ENCODE measurements at regions not wholly inside any gene's neighbourhood (a gene's known extent, or its start where the extent isn't known, plus 50 kb on each side); places are given as distances from the start of the nearest gene placed in this dataset.

DNA sequence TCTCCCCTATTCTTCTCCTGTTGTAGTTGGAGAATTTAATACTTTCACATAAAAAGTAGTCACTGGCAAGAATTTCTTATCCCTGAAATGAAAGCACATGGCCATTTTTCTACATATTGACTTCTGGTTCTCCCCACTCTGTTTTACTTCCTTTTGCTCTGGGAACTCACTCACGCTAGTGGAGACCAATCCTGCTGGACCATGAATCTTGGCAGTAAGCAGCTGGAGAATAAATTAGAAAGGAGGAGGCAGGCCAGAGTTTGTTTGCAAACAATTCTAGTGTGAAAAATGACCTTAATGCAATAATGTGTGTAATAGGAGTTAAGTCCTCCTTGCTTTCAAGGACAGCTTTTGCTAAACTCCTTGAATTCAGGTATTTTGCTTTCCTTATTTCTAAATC is 412.3 kb upstream of the CHORDC1 start:
- WGBS (ENCODE audit: low lambda C conversion rate) = 87% methylated on average over 1 of the region's 1 CpG
- no peaks in the 10 kb centered on the region for H3K4me1 ChIP-seq (ENCODE audit: control insufficient read depth in 1 of 2, insufficient read depth in 2 of 2, low read depth in 1 of 2, low read length in 1 of 2)

DNA sequence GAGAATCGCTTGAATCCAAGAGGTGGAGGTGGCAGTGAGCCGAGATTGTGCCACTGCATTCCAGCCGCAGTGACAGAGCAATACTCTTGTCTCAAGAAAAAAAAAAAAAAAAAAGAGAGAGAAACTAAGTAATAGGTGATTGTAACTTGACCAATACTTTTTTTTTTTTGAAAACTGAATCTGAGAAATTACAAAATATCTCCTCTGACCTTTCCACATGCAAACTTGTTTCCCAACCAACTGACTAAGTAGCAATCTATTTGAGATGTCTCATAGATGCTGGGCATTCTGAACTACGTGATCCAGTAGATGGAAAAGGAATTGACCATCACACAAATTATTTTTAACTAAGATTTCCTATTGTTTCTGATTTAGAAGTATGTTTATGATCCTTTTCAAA is 407.3 kb upstream of the CHORDC1 start:
- no peaks in the 10 kb centered on the region for H3K27me3 ChIP-seq (ENCODE audit: insufficient read depth)
- no peaks in the 10 kb centered on the region for H4K20me1 ChIP-seq (ENCODE audit: insufficient read depth)
- no peaks in the 10 kb centered on the region for H3K9me3 ChIP-seq
- H3K79me2 ChIP-seq (ENCODE audit: insufficient read depth) = no peaks in the 10 kb centered on the region
- no peaks in the 10 kb centered on the region for H3F3A ChIP-seq (replicated peaks; ENCODE audit: insufficient read depth)
- no peak overlapping the region for H2AFZ ChIP-seq (ENCODE audit: low read depth)
- ChIA-PET CTCF (no interaction called here), POLR2A (no interaction called here)
- TF ChIP-seq SIN3A (IDR thresholded peaks at IDR 0.05; ENCODE audit: borderline replicate concordance, low read depth, low read length) (no peak), RXRA (IDR thresholded peaks at IDR 0.05; ENCODE audit: borderline replicate concordance, low read depth) (no peak), GATA2 (CRISPR knock-in tag; IDR thresholded peaks at IDR 0.05) (no peak)
- H3K9me2 ChIP-seq = no peaks in the 10 kb centered on the region
- no peak overlapping the region for H3K4me3 ChIP-seq (ENCODE audit: low read depth in 2 of 2, low read length in 1 of 2)
- no peak for DNase-seq
- H3K36me3 ChIP-seq (replicated peaks in 1 of 2; ENCODE audit: control insufficient read depth in 1 of 2, insufficient read depth in 2 of 2, low read length in 1 of 2) = no peaks in the 10 kb centered on the region
- no peaks in the 10 kb centered on the region for H3K4me1 ChIP-seq (ENCODE audit: control insufficient read depth in 1 of 2, insufficient read depth in 2 of 2, low read depth in 1 of 2, low read length in 1 of 2)
- no peak overlapping the region for H3K9ac ChIP-seq
- H3K27ac ChIP-seq (ENCODE audit: low read depth in 2 of 2, low read length in 1 of 2) = no peak overlapping the region
- H3K4me2 ChIP-seq = no peak overlapping the region
- WGBS (ENCODE audit: low lambda C conversion rate) = 31% methylated on average over 4 of the region's 4 CpGs

More for the DNA sequence above, 412.3 kb upstream of the CHORDC1 start:
- ChIA-PET POLR2A (no interaction called here), CTCF (interaction anchor here (0.8 kb wide), 1 partner anchor 9 kb away, joined by 3 read pairs; no protein-coding TSS in a partner anchor)
- no peaks in the 10 kb centered on the region for H3K79me2 ChIP-seq (ENCODE audit: insufficient read depth)
- no peak overlapping the region for H3K27ac ChIP-seq (ENCODE audit: low read depth in 2 of 2, low read length in 1 of 2)
- no peak for TF ChIP-seq MXI1 (IDR thresholded peaks at IDR 0.05; ENCODE audit: low read depth, low read length)
- TF ChIP-seq CHD2 (IDR thresholded peaks at IDR 0.05; ENCODE audit: low read length, partially characterized antibody) = no peak
- TF ChIP-seq, protein P1, sequence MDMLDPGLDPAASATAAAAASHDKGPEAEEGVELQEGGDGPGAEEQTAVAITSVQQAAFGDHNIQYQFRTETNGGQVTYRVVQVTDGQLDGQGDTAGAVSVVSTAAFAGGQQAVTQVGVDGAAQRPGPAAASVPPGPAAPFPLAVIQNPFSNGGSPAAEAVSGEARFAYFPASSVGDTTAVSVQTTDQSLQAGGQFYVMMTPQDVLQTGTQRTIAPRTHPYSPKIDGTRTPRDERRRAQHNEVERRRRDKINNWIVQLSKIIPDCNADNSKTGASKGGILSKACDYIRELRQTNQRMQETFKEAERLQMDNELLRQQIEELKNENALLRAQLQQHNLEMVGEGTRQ (IDR thresholded peaks at IDR 0.05; ENCODE audit: borderline replicate concordance, low read depth, low read length) = no peak
- H3K9me2 ChIP-seq = no peaks in the 10 kb centered on the region
- H3K36me3 ChIP-seq (replicated peaks in 1 of 2; ENCODE audit: control insufficient read depth in 1 of 2, insufficient read depth in 2 of 2, low read length in 1 of 2) = no peaks in the 10 kb centered on the region
- no peak overlapping the region for H2AFZ ChIP-seq (ENCODE audit: low read depth)
- H3K9me3 ChIP-seq = no peaks in the 10 kb centered on the region
- no peak overlapping the region for H3K4me2 ChIP-seq
- no peak overlapping the region for H3K4me3 ChIP-seq (ENCODE audit: low read depth in 2 of 2, low read length in 1 of 2)
- H3K9ac ChIP-seq = no peak overlapping the region
- DNase-seq = no peak
- no peaks in the 10 kb centered on the region for H3K27me3 ChIP-seq (ENCODE audit: insufficient read depth)
- no peaks in the 10 kb centered on the region for H4K20me1 ChIP-seq (ENCODE audit: insufficient read depth)
- no peaks in the 10 kb centered on the region for H3F3A ChIP-seq (replicated peaks; ENCODE audit: insufficient read depth)

DNA sequence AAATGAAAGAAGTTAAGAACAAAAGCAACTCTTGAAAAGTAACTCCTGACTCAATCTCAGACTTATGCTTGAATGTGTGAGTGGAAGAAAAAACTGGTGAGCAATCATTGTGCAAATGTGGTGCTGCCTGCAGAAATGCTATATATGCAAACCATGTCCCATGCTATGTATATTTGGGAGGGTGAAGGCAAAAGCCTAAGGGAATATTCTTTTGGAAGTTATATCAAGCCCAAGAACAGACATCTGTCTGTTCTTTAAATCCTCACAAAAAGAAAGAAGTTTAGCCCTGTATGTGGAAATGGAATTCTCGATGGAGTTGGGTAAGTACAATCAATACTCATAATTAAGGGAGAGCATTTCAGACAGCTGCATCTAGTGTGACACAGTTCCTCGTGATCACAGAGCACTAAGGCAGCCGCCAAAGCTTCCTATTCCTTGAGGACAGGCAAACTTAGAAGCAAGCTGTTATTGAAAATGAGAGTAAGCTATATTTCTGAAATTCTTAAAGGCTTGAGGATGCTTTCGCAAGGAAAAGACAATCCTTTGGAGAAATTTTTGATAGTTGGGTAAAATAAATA is 406.5 kb upstream of the CHORDC1 start:
- ChIA-PET CTCF (no interaction called here), POLR2A (no interaction called here)
- DNase-seq = no peak
- H3F3A ChIP-seq (replicated peaks; ENCODE audit: insufficient read depth) = no peaks in the 10 kb centered on the region
- H4K20me1 ChIP-seq (ENCODE audit: insufficient read depth) = no peaks in the 10 kb centered on the region
- no peaks in the 10 kb centered on the region for H3K9me2 ChIP-seq
- TF ChIP-seq GATA2 (CRISPR knock-in tag; IDR thresholded peaks at IDR 0.05) (no peak), GABPA (IDR thresholded peaks at IDR 0.05; ENCODE audit: low read depth) (no peak), RFX5 (IDR thresholded peaks at IDR 0.05; ENCODE audit: low read length) (no peak), TEAD4 (IDR thresholded peaks at IDR 0.05; ENCODE audit: borderline replicate concordance, insufficient read depth) (no peak)
- TF ChIP-seq, protein P2, sequence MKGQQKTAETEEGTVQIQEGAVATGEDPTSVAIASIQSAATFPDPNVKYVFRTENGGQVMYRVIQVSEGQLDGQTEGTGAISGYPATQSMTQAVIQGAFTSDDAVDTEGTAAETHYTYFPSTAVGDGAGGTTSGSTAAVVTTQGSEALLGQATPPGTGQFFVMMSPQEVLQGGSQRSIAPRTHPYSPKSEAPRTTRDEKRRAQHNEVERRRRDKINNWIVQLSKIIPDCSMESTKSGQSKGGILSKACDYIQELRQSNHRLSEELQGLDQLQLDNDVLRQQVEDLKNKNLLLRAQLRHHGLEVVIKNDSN (IDR thresholded peaks at IDR 0.05; ENCODE audit: borderline replicate concordance, low read depth) = no peak
- H3K9me3 ChIP-seq = no peaks in the 10 kb centered on the region
- no peak overlapping the region for H3K27ac ChIP-seq (ENCODE audit: low read depth in 2 of 2, low read length in 1 of 2)
- H2AFZ ChIP-seq (ENCODE audit: low read depth) = no peak overlapping the region
- no peak overlapping the region for H3K9ac ChIP-seq
- H3K27me3 ChIP-seq (ENCODE audit: insufficient read depth) = no peaks in the 10 kb centered on the region
- WGBS (ENCODE audit: low lambda C conversion rate) = 33% methylated on average over 4 of the region's 4 CpGs
- no peaks in the 10 kb centered on the region for H3K79me2 ChIP-seq (ENCODE audit: insufficient read depth)
- no peaks in the 10 kb centered on the region for H3K4me1 ChIP-seq (ENCODE audit: control insufficient read depth in 1 of 2, insufficient read depth in 2 of 2, low read depth in 1 of 2, low read length in 1 of 2)
- no peak overlapping the region for H3K4me2 ChIP-seq
- H3K36me3 ChIP-seq (replicated peaks in 1 of 2; ENCODE audit: control insufficient read depth in 1 of 2, insufficient read depth in 2 of 2, low read length in 1 of 2) = no peaks in the 10 kb centered on the region
- H3K4me3 ChIP-seq (ENCODE audit: low read depth in 2 of 2, low read length in 1 of 2) = no peak overlapping the region

All from SK-N-SH (cell line).